ENCODE measurements at regions not wholly inside any gene's neighbourhood (a gene's known extent, or its start where the extent isn't known, plus 50 kb on each side); places are given as distances from the start of the nearest gene placed in this dataset.

- Histone ChIP-seq H3K27me3 (replicated peaks; ENCODE audit: insufficient read depth) (no peaks in the 10 kb centered on the region), H3K9me3 (no peaks in the 10 kb centered on the region), H3K36me3 (no peaks in the 10 kb centered on the region), H3K27ac (no peak overlapping the region), H3K4me1 (ENCODE audit: control insufficient read depth in 1 of 2, low read depth in 2 of 2) (no peaks in the 10 kb centered on the region), H3K4me3 (no peak overlapping the region)
- ATAC-seq (ENCODE audit: insufficient number of reproducible peaks, low FRiP score, low read depth), result no peak
- TF ChIP-seq, protein P1, sequence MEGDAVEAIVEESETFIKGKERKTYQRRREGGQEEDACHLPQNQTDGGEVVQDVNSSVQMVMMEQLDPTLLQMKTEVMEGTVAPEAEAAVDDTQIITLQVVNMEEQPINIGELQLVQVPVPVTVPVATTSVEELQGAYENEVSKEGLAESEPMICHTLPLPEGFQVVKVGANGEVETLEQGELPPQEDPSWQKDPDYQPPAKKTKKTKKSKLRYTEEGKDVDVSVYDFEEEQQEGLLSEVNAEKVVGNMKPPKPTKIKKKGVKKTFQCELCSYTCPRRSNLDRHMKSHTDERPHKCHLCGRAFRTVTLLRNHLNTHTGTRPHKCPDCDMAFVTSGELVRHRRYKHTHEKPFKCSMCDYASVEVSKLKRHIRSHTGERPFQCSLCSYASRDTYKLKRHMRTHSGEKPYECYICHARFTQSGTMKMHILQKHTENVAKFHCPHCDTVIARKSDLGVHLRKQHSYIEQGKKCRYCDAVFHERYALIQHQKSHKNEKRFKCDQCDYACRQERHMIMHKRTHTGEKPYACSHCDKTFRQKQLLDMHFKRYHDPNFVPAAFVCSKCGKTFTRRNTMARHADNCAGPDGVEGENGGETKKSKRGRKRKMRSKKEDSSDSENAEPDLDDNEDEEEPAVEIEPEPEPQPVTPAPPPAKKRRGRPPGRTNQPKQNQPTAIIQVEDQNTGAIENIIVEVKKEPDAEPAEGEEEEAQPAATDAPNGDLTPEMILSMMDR (IDR thresholded peaks at IDR 0.05), result no peak
- DNase-seq (ENCODE audit: low spot score), result no peak
These were observed 621.4 kb upstream of the ALCAM start for GRCh38 chr3:104745313-104745712.

- Histone ChIP-seq H3K4me1 (ENCODE audit: control insufficient read depth in 1 of 2, low read depth in 2 of 2) (no peaks in the 10 kb centered on the region), H3K36me3 (no peaks in the 10 kb centered on the region), H3K9me3 (no peaks in the 10 kb centered on the region), H3K4me3 (no peak overlapping the region), H3K27ac (no peak overlapping the region), H3K27me3 (replicated peaks; ENCODE audit: insufficient read depth) (no peaks in the 10 kb centered on the region)
- no peak for ATAC-seq (ENCODE audit: insufficient number of reproducible peaks, low FRiP score, low read depth)
- TF ChIP-seq, protein P1 (IDR thresholded peaks at IDR 0.05), result no peak
- no peak for DNase-seq (ENCODE audit: low spot score)
These were observed 620.7 kb upstream of the ALCAM start for GRCh38 chr3:104746056-104746455.

DNA sequence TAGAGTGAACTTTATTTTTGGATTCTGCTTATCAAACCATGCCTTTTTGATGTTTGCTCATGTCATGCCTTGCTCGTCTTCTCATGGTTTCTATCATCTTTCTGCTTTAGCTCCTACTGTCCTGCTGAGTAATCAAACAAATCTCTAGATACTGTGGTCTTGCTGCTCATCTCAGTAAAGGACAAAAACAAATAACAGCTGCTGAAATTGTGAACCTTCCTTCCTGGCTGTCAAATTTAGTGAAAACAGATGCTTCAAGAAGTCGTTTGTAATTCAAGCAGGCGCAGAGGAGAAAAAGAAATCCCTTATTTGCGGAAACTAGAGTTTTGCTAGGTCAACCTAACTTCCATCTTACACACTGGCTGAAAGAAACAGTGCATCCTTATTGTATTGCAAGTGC is 616.1 kb upstream of the ALCAM start:
- TF ChIP-seq, protein P1 (IDR thresholded peaks at IDR 0.05), result no peak
- no peak overlapping the region for H3K4me3 ChIP-seq
- no peaks in the 10 kb centered on the region for H3K27me3 ChIP-seq (replicated peaks; ENCODE audit: insufficient read depth)
- DNase-seq (ENCODE audit: low spot score) (no peak), ATAC-seq (ENCODE audit: insufficient number of reproducible peaks, low FRiP score, low read depth) (no peak)
- no peaks in the 10 kb centered on the region for H3K36me3 ChIP-seq
- H3K4me1 ChIP-seq (ENCODE audit: control insufficient read depth in 1 of 2, low read depth in 2 of 2), result no peaks in the 10 kb centered on the region
- H3K27ac ChIP-seq, result no peak overlapping the region
- no peaks in the 10 kb centered on the region for H3K9me3 ChIP-seq

DNA sequence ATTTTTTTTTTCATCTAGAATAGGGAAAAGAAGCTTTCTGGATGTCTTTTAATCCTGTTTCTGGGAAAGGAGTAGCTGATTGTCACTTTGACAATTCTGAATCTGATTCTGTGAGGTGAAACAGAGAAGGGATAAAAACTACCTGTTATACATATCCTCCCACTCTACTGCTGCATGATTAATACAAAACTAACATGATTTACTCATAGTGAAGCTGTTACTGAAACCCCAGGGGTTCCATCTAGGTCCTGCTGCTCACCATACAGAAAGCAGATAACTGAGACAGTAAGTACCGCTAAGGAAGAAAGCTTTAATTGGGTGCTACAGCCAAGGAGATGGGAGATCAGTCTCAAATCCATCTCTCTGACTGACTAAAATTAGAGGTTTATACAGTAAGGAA is 610.9 kb upstream of the ALCAM start:
- H3K9me3 ChIP-seq, result no peaks in the 10 kb centered on the region
- TF ChIP-seq, protein P1 (IDR thresholded peaks at IDR 0.05), result no peak
- no peaks in the 10 kb centered on the region for H3K27me3 ChIP-seq (replicated peaks; ENCODE audit: insufficient read depth)
- no peak overlapping the region for H3K4me3 ChIP-seq
- DNase-seq (ENCODE audit: low spot score), result no peak
- no peak for ATAC-seq (ENCODE audit: insufficient number of reproducible peaks, low FRiP score, low read depth)
- no peaks in the 10 kb centered on the region for H3K4me1 ChIP-seq (ENCODE audit: control insufficient read depth in 1 of 2, low read depth in 2 of 2)
- no peak overlapping the region for H3K27ac ChIP-seq
- no peaks in the 10 kb centered on the region for H3K36me3 ChIP-seq

DNA sequence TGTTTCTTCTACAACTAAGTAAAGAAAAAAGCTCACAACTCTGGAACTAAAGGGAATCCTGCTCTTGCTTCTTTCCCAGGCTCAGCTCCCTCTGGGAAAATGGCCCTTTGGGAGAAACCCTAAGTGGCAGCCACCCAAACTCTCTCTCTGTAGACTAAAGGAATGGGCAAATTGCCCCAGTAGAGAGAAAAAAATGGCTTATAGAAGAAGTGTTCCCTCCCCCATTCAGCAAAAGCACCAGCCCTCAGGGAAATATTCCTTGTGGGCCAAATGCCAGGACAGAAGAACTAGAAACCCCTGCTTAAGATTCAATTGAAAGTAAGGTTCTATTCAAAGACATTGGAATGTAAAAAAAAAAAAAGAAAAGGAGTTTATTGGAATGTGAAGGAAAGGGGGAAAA is 603.7 kb upstream of the ALCAM start:
- DNase-seq (ENCODE audit: low spot score), result no peak
- TF ChIP-seq, protein P1 (IDR thresholded peaks at IDR 0.05), result no peak
- Histone ChIP-seq H3K36me3 (no peaks in the 10 kb centered on the region), H3K9me3 (no peaks in the 10 kb centered on the region), H3K4me3 (no peak overlapping the region), H3K4me1 (ENCODE audit: control insufficient read depth in 1 of 2, low read depth in 2 of 2) (peaks cover 0 to 7% of the 10 kb centered on the region in 2 donors), H3K27ac (no peak overlapping the region), H3K27me3 (replicated peaks; ENCODE audit: insufficient read depth) (no peaks in the 10 kb centered on the region)
- ATAC-seq (ENCODE audit: insufficient number of reproducible peaks, low FRiP score, low read depth), result no peak

Data from thoracic aorta (tissue), 2 donors.